GM12878 (cell line): ENCODE measurements at regions not wholly inside any gene's neighbourhood (a gene's known extent, or its start where the extent isn't known, plus 50 kb on each side); places are given as distances from the start of the nearest gene placed in this dataset.

Experiments used
- ATAC-seq: fragments of 200-7000 bp; cut with Tn5 transposase; 3 replicates; pipeline ENCODE4 v1.9.1; 2020; ENCODE audit warnings: mild to moderate bottlenecking, moderate library complexity
- BruUV-seq: library from RNA; stranded (reverse); fragments of 400-500 nt; replicated peaks from 2 replicates; lab custom pipeline; 2021; lab: Mats Ljungman, UMichigan
- CTCF ChIA-PET: fragments of 300-600 bp; sonication (Branson Sonifier 250); formaldehyde crosslinking; extraction: SDS; loops from one replicate; lab custom pipeline; 2021; ENCODE audit warnings: inconsistent platforms; lab: Yijun Ruan, JAX
- POLR2A ChIA-PET: fragments of 350-600 bp; formaldehyde crosslinking; extraction: SDS; loops from one replicate; lab custom pipeline; 2021; ENCODE audit warnings: inconsistent platforms; lab: Charles Lee
- RAD21 ChIA-PET: fragments of 300-600 bp; sonication (Branson Sonifier 250); formaldehyde crosslinking; loops from one replicate; lab custom pipeline; 2023; ENCODE audit warnings: antibody characterized with exemption; ENCODE audit not compliant: unreplicated experiment; lab: Charles Lee
- SMC1A ChIA-PET: fragments of 300-600 bp; sonication (Branson Sonifier 250); formaldehyde crosslinking; loops from one replicate; lab custom pipeline; 2023; ENCODE audit not compliant: unreplicated experiment, uncharacterized antibody; lab: Charles Lee
- DNase-seq: peaks from one replicate; pipeline ENCODE4 v3.0.0-alpha.2; 2011; ENCODE audit warnings: low read depth, low spot score
- FAIRE-seq: peaks from 3 replicates; lab custom pipeline; 2011; peaks lifted over from hg19 to GRCh38; lab: Jason Lieb, UNC
- H2AFZ ChIP-seq: 2 replicates; pipeline ENCODE4 v1.6.0; 2011; ENCODE audit warnings: low read depth, low read length, control low read depth; ENCODE audit not compliant: control insufficient read depth
- H3K27ac ChIP-seq: 2 replicates; pipeline ENCODE4 v1.5.1; 2011; ENCODE audit warnings: control low read depth; ENCODE audit not compliant: control insufficient read depth, insufficient read depth
- H3K27me3 ChIP-seq, 2 experiments: replicated peaks in 1 of 2; 2 replicates each; pipeline versions ENCODE4 v1.6.0 to v1.6.1; 2011; ENCODE audit warnings: low read length in 1 of 2; ENCODE audit not compliant: control insufficient read depth in 2 of 2, insufficient read depth in 2 of 2
- H3K36me3 ChIP-seq, 2 experiments: 2 replicates each; pipeline ENCODE4 v1.5.1; 2011; ENCODE audit warnings: low read length in 1 of 2; ENCODE audit not compliant: control insufficient read depth in 2 of 2, insufficient read depth in 2 of 2
- H3K4me1 ChIP-seq: 2 replicates; pipeline ENCODE4 v1.6.1; 2011; ENCODE audit warnings: mild to moderate bottlenecking, low read length, moderate library complexity, mixed read lengths; ENCODE audit not compliant: control insufficient read depth, insufficient read depth
- H3K4me2 ChIP-seq: 2 replicates; pipeline ENCODE4 v1.6.0; 2011; ENCODE audit warnings: control low read depth; ENCODE audit not compliant: control insufficient read depth, insufficient read depth
- H3K4me3 ChIP-seq: fragments of 200-600 bp; sonication (generic); 2 replicates; pipeline ENCODE4 v1.5.1; 2016
- H3K79me2 ChIP-seq: 2 replicates; pipeline ENCODE4 v1.6.0; 2011; ENCODE audit warnings: low read length; ENCODE audit not compliant: control insufficient read depth, insufficient read depth
- H3K9ac ChIP-seq: 2 replicates; pipeline ENCODE4 v1.8.0; 2011; ENCODE audit warnings: low read length, control low read depth, mixed read lengths; ENCODE audit not compliant: control insufficient read depth, insufficient read depth
- H3K9me3 ChIP-seq: replicated peaks from 3 replicates; pipeline ENCODE4 v1.5.1; 2011; ENCODE audit warnings: mild to moderate bottlenecking, low read length; ENCODE audit not compliant: control insufficient read depth, insufficient read depth
- H4K20me1 ChIP-seq: 2 replicates; pipeline ENCODE4 v1.6.0; 2011; ENCODE audit not compliant: control insufficient read depth, insufficient read depth
- CUX1 ChIP-seq: IDR thresholded peaks from 2 replicates; pipeline ENCODE4 v1.6.1; 2012; ENCODE audit warnings: improper control_type of control experiment, low read depth, low read length; ENCODE audit not compliant: insufficient replicate concordance
- GATAD2B ChIP-seq: fragments of 450-650 bp; conservative IDR thresholded peaks from 2 replicates; pipeline ENCODE4 v1.6.1; 2017; ENCODE audit warnings: low read depth, mild to moderate bottlenecking, moderate library complexity
- HDAC2 ChIP-seq: fragments of 200-600 bp; sonication (generic); IDR thresholded peaks from 2 replicates; pipeline ENCODE4 v1.6.1; 2017
- WRNIP1 ChIP-seq: IDR thresholded peaks from 2 replicates; pipeline ENCODE4 v1.6.1; 2011; ENCODE audit warnings: low read depth, low read length, improper control_type of control experiment, borderline replicate concordance
- WGBS: methylation state at CpG from one replicate; pipeline ENCODE4 v1.1.6; 2016; ENCODE audit warnings: low lambda C conversion rate; ENCODE audit not compliant: insufficient replicate concordance, insufficient coverage; ENCODE audit errors: missing lambda C conversion rate; 5-methylcytosine and 5-hydroxymethylcytosine counted together
- in situ Hi-C: fragments of 300-500 bp; cut with MboI; formaldehyde crosslinking; loops from 9 replicates; pipeline ENCODE4 v1.14.3; 2018; ENCODE audit warnings: mixed read lengths
- intact Hi-C: fragments of 100-400 bp; cut with micrococcal nuclease; formaldehyde crosslinking; loops from one replicate; pipeline ENCODE4 v1.14.2; 2022; ENCODE audit not compliant: unreplicated experiment

- DNase-seq, result no peak
- SMC1A ChIA-PET, result interaction anchor here (1.5 kb wide), 1 partner anchor 118 kb away, joined by 3 read pairs; no protein-coding TSS in a partner anchor
- in situ Hi-C loops, result no loop called here
- no peak for ATAC-seq
- no peaks in the 10 kb centered on the region for H3K27me3 ChIP-seq
- no peak overlapping the region for H3K27ac ChIP-seq
- no peaks in the 10 kb centered on the region for H3K36me3 ChIP-seq
- TF ChIP-seq CUX1, result no peak
- TF ChIP-seq GATAD2B, result no peak
- TF ChIP-seq WRNIP1, result no peak
- no peak for TF ChIP-seq HDAC2
- no peak overlapping the region for H3K4me3 ChIP-seq
- no peaks in the 10 kb centered on the region for H3K79me2 ChIP-seq
- H3K9me3 ChIP-seq, result no peaks in the 10 kb centered on the region; the same call in 2 of the 3 replicates
- CTCF ChIA-PET, result no interaction called here
- no TSS peak for BruUV-seq
- no peak overlapping the region for H2AFZ ChIP-seq
- 56% methylated on average over 2 of the region's 2 CpGs for WGBS
- H3K4me1 ChIP-seq, result no peaks in the 10 kb centered on the region
- RAD21 ChIA-PET, result no interaction called here
- no peaks in the 10 kb centered on the region for H4K20me1 ChIP-seq
- intact Hi-C loops, result loop anchor here (10.0 kb wide), 1 partner anchor 182 kb away; no protein-coding TSS in a partner anchor
- H3K4me2 ChIP-seq, result no peak overlapping the region
- FAIRE-seq, result no peak
- POLR2A ChIA-PET, result no interaction called here
- no peak overlapping the region for H3K9ac ChIP-seq
Measured at GRCh38 chr5:50562694-50563093, 103.7 kb upstream of the PARP8 start.
